ENCODE measurements at regions not wholly inside any gene's neighbourhood (a gene's known extent, or its start where the extent isn't known, plus 50 kb on each side); places are given as distances from the start of the nearest gene placed in this dataset.

GRCh38 chr4:66451741-66452140 lies 781.5 kb upstream of the EPHA5 start:
- no peak overlapping the region for H3K4me3 ChIP-seq (ENCODE audit: low read depth, low read length)
- peak; percentile 43 for DNase-seq (ENCODE audit: low read depth)
- no peak for TF ChIP-seq CTCF (IDR thresholded peaks at IDR 0.05; ENCODE audit: insufficient read depth, low read length)

DNA sequence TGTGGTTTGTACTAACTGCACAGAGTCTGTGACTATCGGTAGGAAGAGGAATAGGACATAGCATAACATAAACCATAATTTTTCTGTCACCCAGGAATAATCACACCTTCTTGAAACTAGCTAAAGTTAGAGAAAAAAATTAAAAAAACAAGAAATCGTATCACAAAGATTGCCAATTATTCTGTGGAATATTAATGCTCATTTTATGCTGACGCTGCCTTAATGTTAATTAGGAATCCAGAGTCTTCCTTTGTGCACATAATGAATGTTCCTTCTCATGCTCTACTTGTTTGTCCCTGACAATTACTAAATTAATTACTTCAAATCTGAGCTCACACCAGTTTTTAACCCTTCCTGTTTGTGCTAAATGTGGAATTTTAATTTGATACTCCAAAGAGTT lies 772.7 kb upstream of the EPHA5 start:
- DNase-seq (ENCODE audit: low read depth) = no peak
- no peak overlapping the region for H3K4me3 ChIP-seq (ENCODE audit: low read depth, low read length)
- no peak for TF ChIP-seq CTCF (IDR thresholded peaks at IDR 0.05; ENCODE audit: insufficient read depth, low read length)

GRCh38 chr4:66439508-66439907 lies 769.2 kb upstream of the EPHA5 start:
- no peak for TF ChIP-seq CTCF (IDR thresholded peaks at IDR 0.05; ENCODE audit: insufficient read depth, low read length)
- H3K4me3 ChIP-seq (ENCODE audit: low read depth, low read length) = no peak overlapping the region

DNA sequence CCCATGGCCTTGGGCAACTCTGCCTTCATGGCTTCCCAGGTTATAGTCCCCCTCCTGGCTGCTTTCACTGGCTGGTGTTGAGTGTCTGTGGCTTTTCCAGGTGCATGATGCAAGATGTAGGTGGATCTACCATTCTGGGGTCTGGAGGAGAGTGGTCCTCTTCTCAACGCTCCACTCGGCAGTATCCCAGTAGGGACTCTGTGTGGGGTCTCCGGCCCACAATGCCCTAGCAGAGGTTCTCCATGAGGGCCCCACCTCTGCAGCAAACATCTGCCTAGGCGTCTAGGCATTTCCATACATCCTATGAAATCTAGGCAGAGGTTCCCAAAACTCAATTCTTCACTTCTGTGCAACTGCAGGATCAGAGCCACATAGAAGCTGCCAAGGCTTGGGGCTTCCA lies 763.4 kb upstream of the EPHA5 start:
- TF ChIP-seq CTCF (IDR thresholded peaks at IDR 0.05; ENCODE audit: insufficient read depth, low read length) = no peak
- no peak overlapping the region for H3K4me3 ChIP-seq (ENCODE audit: low read depth, low read length)
- no peak for DNase-seq (ENCODE audit: low read depth)

More at GRCh38 chr4:66439508-66439907, 769.2 kb upstream of the EPHA5 start:
- DNase-seq (ENCODE audit: low read depth) = no peak

DNA sequence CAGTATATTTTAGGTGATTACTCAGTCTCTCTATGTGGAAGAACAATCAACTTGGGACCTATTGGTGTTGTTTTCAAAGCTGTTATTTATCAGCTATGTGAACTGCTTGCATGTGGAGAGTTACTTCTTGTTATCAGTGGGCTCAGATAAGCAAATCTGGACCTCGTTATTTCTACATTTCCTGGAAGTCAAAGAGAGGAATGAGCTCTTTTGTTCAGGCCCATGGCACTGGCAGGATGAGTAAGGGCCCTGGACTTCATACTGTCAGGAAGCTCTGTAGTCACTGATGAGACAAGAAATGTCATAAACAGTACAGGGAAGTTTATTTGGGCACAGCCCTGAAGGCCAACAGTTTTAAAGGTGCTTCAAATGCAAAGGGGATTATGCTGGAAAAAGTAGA lies 760.6 kb upstream of the EPHA5 start:
- peak; percentile 98 for DNase-seq (ENCODE audit: low read depth)
- no peak overlapping the region for H3K4me3 ChIP-seq (ENCODE audit: low read depth, low read length)
- TF ChIP-seq CTCF (IDR thresholded peaks at IDR 0.05; ENCODE audit: insufficient read depth, low read length) = no peak

DNA sequence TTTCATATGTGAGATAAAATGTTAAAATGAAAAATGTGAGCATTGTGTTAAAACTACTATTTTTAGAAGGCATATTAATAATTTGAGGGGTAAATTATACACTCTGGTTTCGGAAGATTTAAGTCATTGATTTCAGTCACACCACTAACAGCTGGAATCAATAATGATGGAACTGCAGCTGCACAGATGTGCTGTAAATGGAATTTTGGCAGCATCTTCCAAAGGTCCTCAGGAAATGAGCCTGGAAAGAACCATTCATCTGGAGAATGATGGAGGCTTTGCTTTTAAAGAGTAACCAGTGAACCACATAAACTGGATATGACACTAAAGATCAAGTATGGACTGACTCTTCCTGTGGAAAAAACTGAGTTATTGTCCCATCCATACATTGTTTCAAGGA lies 759.0 kb upstream of the EPHA5 start:
- no peak overlapping the region for H3K4me3 ChIP-seq (ENCODE audit: low read depth, low read length)
- no peak for TF ChIP-seq CTCF (IDR thresholded peaks at IDR 0.05; ENCODE audit: insufficient read depth, low read length)

GRCh38 chr4:66416425-66416824 lies 746.1 kb upstream of the EPHA5 start:
- DNase-seq (ENCODE audit: low read depth) = no peak
- TF ChIP-seq CTCF (IDR thresholded peaks at IDR 0.05; ENCODE audit: insufficient read depth, low read length) = no peak
- H3K4me3 ChIP-seq (ENCODE audit: low read depth, low read length) = no peak overlapping the region

More for the DNA sequence above, 759.0 kb upstream of the EPHA5 start:
- DNase-seq (ENCODE audit: low read depth) = peak; percentile 79

Data from fibroblast of the aortic adventitia (primary cell).